ENCODE measurements at regions not wholly inside any gene's neighbourhood (a gene's known extent, or its start where the extent isn't known, plus 50 kb on each side); places are given as distances from the start of the nearest gene placed in this dataset.

DNA sequence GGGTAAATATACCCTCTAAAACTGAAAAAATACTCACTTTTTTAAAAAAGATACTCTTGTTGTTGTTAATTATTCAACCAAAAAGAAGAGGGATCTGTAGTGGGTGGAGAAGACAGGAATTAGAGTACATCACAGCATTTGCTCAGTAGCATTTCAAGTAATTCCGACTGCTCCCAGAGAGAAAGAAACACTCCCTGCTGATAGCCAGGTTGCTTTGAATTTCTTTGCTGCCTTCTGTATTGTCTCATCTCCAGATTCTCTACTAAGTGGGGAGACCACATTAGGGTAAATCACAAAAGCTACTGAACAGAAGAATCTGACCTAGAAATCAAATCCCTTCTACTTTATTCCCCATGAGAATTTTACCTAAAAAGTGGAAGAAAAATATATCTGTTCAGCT lies 661.1 kb downstream of the BRINP3 start:
- DNase-seq: no peak

DNA sequence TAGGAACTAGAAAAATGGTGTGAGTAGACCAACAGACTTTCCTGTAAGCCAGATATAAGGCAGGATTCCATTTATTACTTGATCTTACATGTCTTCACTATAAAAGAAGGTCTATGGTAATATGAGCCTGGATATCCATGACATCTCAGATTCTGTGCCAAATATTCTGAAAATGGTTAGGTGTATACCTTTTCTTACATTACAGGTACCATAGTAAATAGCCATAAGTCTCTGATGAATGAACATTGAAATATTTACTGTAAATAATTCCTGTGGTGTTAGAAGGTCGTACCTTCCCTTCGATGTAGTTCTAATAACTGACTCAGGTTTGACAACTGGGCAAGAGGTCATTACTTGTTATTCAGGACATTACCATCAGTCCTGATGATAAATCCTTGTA lies 657.9 kb downstream of the BRINP3 start:
- no peak for DNase-seq

GRCh38 chr1:189821833-189822232 lies 655.8 kb downstream of the BRINP3 start:
- no peak for DNase-seq

DNA sequence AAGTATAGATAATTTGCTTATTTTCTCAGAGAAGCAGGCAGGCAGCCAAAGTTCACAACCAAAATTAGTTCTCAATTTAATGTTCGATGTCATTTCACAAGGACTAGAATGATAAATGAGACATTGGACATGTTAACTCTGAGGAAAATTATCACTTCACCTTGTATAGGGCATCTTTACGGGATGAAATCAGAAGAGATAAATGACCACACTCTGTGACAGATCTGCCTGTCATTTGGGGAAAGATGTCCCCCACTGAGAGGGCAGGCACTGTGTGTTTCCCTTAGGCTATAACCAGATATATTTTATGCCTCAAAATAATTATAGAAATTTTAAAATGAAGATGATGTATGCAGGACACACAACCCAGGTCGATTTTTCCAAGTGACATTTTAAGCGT lies 642.9 kb downstream of the BRINP3 start:
- no peak for DNase-seq

DNA sequence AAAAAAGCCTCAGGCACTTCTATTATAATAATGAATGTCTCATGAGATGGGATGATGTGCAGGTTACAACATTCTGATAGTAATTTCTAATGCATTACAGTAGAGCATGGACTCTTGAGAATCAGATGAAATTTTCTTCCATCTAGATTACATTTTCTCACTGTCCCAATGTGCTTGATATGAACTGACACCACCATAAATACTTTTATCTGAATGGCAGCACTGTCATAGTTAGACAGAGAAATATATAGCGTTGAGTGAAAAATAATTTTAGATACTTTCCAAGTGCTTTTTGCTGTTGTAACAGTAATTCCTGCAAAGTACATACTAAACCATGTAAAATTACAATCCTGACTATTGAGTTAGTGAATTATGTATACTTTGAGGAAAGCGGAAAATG lies 630.1 kb downstream of the BRINP3 start:
- no peak for DNase-seq

DNA sequence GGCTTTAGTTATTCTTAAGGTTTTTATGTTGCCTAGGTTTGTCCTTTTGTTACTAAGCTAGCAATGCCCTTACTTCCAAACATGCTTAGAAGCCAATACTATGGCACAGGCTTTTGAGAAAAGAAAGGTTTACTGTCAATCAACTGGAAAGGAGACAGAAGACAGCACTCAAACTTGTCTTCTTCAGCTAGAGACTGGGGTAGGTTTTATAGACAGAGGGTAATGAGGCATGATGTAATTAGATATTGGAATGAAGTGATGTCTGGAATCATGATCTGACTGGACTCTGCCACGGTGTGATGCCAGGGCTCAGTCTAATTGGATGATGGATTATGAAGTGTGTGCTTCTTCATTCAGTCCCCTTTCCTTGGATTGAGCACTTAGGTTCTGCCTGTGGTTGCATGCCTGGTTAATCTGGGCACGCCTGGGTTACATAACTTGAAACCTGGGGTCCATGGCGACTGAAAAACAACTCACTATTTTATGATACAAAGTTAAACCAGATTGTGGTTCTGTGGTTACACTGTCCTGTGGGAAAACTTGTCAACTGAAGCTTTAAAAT lies 625.8 kb downstream of the BRINP3 start:
- no peak for DNase-seq

DNA sequence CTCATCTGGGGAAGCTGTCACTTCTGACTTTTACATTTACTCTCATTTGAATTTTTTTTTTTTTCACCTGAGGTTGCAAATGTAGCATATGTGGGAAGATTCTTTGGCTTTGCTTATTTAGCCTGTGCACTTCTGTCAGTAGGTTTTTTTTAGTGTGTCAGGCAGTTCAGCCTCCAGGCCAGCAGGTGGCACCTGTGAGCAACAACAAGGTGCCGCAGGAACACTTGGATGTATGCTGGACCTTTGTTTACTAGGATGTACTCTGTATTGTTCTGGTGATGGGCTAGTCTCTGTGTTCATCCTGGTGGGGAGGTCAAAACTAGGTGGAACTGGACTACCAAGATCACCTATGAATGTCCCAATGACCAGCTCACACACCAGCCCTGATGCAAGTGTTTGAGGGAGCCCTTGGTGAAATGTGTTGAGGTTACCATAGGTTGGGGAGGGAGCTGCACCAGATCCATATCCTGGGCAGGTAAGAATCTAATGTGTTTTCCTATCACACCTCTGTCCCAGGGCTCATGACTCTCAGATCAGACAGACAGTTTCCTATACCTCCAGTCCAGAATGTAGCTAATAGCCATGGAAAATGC lies 618.2 kb downstream of the BRINP3 start:
- DNase-seq: no peak

DNA sequence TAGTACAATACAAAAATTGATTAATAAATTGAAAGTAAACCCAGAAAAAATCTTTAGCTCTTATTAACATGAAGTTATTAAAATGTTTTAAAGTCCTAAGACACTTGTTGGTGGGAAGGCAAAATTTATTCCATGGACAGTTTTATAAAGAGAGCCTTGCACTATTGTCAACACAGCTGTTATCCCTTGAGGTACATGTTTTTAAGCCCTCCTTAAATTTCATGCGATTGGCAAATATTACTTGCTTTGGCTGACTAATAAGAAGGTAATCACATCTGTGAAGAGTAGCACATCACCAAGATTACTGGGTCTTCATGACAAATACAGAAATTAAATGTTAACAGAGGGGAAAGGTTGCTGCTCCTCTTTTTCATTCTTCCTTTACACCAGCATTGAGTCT lies 611.1 kb downstream of the BRINP3 start:
- no peak for DNase-seq

GRCh38 chr1:189868021-189868420 lies 609.6 kb downstream of the BRINP3 start:
- DNase-seq: no peak

GRCh38 chr1:189874715-189875435 lies 602.8 kb downstream of the BRINP3 start:
- no peak for DNase-seq

DNA sequence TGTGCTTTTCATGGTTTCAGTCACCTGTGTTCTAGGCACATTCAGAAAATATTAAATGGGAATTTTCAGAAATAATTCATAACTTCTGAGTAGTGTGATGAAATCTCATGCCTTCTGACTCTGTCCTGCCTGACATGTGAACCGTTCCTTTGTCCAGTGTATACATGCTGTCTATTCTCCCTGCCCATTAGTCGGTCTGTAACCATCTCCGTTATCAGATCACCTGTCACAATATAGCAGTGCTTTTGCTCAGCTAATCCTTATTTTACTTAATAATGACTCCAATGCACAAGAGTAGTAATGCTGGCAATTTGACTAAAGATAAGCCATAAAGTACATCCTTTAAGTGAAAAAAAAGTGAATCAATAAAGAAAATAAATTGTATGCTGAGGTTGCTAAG lies 597.5 kb downstream of the BRINP3 start:
- no peak for DNase-seq

DNA sequence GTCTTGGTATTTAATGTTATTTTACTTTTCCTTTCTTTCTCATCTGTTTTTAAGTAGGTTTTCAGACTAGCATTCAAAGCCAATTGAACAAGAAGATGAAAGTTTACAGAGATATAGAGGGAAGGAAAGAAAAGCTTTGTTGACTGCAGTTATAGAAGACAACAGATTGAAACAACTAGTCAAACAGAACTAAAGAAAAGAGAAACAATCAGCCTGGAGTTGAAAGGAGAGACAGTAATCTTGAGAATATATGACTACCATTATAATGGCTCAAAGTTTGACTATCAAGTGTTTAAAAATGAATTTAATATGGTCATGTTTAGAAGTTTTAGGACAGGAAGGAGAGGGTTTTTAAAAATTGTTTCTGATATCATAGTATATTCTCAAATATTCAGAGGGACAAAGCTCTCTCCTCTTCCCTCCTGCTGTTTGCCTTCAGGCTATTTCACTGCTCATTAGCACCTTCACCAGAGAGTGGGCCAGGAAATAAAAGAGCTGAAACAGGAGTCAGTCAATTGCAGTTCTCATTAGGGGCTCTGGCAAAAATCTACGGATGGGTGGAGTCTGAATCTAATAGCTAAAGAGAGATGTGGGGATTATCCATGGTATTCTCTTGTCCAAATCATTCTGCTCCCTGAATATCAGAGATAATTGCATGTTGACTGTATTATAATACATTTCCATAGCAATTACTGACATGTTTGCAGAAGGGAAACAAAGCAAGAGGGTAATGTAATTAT lies 577.8 kb downstream of the BRINP3 start:
- DNase-seq: no peak

GRCh38 chr1:189904509-189904908 lies 573.2 kb downstream of the BRINP3 start:
- DNase-seq: no peak

GRCh38 chr1:189908113-189908512 lies 569.6 kb downstream of the BRINP3 start:
- DNase-seq: no peak

- DNase-seq: no peak
These were observed 556.1 kb downstream of the BRINP3 start for GRCh38 chr1:189921613-189922012.

GRCh38 chr1:189927641-189928040 lies 550.0 kb downstream of the BRINP3 start:
- no peak for DNase-seq

DNA sequence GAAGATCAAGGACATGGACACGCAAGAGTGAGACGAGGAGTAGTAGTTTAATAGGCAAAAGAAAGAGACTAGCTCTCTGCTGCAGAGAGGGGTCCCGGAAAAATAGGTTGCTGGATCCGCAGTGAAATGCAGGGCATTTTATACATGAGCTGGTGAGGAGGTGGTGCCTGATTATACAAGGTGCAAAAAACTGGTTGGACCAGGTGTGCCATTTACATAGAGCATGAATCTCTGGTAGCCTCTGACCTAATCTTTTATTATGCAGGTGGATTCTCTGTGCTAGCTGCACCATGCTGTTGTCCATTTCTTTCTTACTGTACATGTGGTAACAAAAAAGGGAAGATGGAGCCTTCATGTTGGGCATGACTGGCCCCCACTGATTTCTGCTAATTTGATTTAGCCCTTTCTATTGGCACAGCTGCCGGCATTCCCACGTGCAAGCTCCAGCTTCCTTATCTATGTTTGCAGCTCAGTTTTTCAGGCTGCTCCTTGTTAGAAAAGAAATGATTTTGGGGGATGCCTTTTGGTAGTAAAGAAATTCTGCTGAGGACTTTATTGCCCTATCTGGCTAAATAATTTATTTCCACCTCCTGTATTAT lies 548.1 kb downstream of the BRINP3 start:
- no peak for DNase-seq

DNA sequence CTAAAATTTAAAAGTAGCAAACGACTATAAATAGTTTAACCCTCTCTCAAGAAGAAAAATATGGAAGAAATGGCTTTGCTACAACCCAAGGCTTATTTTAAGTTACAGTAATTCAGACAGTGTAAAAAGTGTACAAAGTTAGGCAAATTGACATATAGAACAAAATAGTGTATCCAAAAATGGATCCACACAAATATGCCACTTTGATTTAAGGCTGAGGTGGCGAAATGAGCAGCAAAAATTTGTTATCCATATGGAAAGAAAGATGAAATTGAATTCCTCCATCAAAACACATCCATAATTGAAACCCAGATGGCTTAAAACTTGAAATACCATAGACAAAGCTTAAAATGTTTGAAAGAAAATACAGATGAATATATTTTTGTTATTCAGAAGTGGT lies 540.8 kb downstream of the BRINP3 start:
- no peak for DNase-seq

GRCh38 chr1:189939967-189940366 lies 537.7 kb downstream of the BRINP3 start:
- peak; percentile 5 for DNase-seq

DNA sequence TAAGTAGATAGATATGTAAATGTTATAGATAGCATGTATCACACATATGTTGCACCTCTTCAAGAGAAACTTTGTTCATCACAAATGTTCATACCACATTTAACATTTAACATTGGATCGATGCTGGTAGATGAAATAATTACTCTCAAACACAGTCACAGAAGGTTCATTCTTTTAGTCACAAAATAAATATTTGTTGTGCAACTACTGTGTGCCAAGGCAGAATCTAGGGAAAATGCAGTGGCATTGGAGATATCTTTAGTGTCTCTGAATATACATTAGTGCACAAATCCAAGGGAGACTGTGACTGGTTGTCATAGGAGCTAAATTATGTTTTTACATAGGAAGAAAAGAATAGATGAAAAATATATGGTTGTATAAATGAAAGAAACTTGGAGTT lies 535.7 kb downstream of the BRINP3 start:
- DNase-seq: no peak

DNA sequence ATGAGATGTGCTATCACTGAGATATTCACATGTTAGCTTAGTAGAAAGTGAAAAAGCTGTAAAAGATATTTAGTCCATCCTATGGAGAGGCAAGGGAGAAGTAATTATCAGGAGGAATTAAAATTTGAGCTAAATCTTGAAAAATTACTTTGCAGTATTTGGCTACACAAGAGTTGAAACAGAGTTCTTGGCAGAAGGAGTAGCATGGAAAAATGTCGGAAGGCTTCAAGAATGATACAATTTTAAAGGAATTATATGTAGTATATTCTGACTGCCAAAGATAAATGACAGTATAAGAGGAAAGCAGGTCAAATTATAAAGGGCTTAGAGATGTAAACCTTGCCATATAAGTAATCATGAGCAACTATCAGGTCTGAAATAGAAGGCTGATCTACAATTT lies 518.9 kb downstream of the BRINP3 start:
- no peak for DNase-seq

GRCh38 chr1:189960769-189961168 lies 516.9 kb downstream of the BRINP3 start:
- no peak for DNase-seq

DNA sequence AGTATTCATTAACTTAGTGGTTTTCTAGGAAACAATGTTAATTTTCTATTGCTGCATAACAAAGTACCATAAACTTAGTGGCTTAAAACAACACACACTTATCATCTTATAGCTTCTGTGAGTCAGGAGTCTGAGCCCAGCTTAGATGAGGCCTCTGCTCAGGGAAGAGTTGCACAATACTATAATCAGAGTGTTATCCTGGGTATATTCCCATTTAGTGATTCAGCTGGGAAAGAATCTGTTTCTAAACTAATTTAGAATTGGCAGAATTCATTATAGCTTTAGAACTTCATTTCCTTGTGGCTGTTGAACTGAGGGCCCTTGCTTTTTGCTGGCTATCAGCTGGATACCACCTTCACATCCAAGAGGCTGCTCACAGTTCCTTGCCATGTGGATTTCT lies 515.5 kb downstream of the BRINP3 start:
- DNase-seq: no peak
